ENCODE measurements at regions not wholly inside any gene's neighbourhood (a gene's known extent, or its start where the extent isn't known, plus 50 kb on each side); places are given as distances from the start of the nearest gene placed in this dataset.
"Not testable (repeated sequence)": the region's sequence is repeated elsewhere in the genome, so short reads cannot be mapped to it uniquely, and the experiment has no call there.

- not testable (repeated sequence) for H3K4ac ChIP-seq (ENCODE audit: low read depth, low read length); H3K14ac ChIP-seq (ENCODE audit: low read length); H3K23ac ChIP-seq (ENCODE audit: low read length); H3K9me3 ChIP-seq (ENCODE audit: insufficient read depth, low read depth, low read length); H3K4me2 ChIP-seq (ENCODE audit: low read length); DNase-seq; H4K8ac ChIP-seq (ENCODE audit: low read depth, low read length); H3K4me1 ChIP-seq (ENCODE audit: control insufficient read depth in 1 of 2, insufficient read depth in 2 of 2, low read length in 2 of 2); H2BK12ac ChIP-seq (ENCODE audit: low read length); H2AFZ ChIP-seq (ENCODE audit: insufficient read depth, low read length, poor library complexity); H3K79me1 ChIP-seq (ENCODE audit: low read length); H2BK5ac ChIP-seq (ENCODE audit: low read depth, low read length, poor library complexity); H3K4me3 ChIP-seq (ENCODE audit: low read depth, low read length); H3K36me3 ChIP-seq (ENCODE audit: control insufficient read depth in 1 of 2, insufficient read depth in 2 of 2, low read length in 2 of 2); H2BK120ac ChIP-seq (ENCODE audit: insufficient read depth, low read length, poor library complexity); H4K91ac ChIP-seq (ENCODE audit: low read depth, low read length); H4K12ac ChIP-seq (ENCODE audit: low read depth, low read length); H3K79me2 ChIP-seq (ENCODE audit: control insufficient read depth, insufficient read depth, low read length, poor library complexity); H2AK5ac ChIP-seq (ENCODE audit: low read length); H3K18ac ChIP-seq (ENCODE audit: low read length); H3K27me3 ChIP-seq (ENCODE audit: insufficient read depth, low read length); H3K9ac ChIP-seq (ENCODE audit: low read length); H3K27ac ChIP-seq (ENCODE audit: low read depth, low read length)
- WGBS (ENCODE audit: extremely low coverage, insufficient coverage, insufficient read length): no CpG with 5 or more reads among the region's 3 CpGs
These were observed 115.2 kb downstream of the PCDH10 start for GRCh38 chr4:133264251-133264650.

GRCh38 chr4:133263104-133263503 lies 114.0 kb downstream of the PCDH10 start:
- Histone ChIP-seq H4K8ac (ENCODE audit: low read depth, low read length) (no peak overlapping the region), H3K4ac (ENCODE audit: low read depth, low read length) (no peak overlapping the region), H3K9me3 (ENCODE audit: insufficient read depth, low read depth, low read length) (no peaks in the 10 kb centered on the region), H4K12ac (ENCODE audit: low read depth, low read length) (no peak overlapping the region), H3K14ac (ENCODE audit: low read length) (no peak overlapping the region), H2AFZ (ENCODE audit: insufficient read depth, low read length, poor library complexity) (no peak overlapping the region), H3K4me1 (ENCODE audit: control insufficient read depth in 1 of 2, insufficient read depth in 2 of 2, low read length in 2 of 2) (no peaks in the 10 kb centered on the region), H3K79me1 (ENCODE audit: low read length) (no peaks in the 10 kb centered on the region), H4K91ac (ENCODE audit: low read depth, low read length) (no peak overlapping the region), H2BK5ac (ENCODE audit: low read depth, low read length, poor library complexity) (no peak overlapping the region), H3K36me3 (ENCODE audit: control insufficient read depth in 1 of 2, insufficient read depth in 2 of 2, low read length in 2 of 2) (no peaks in the 10 kb centered on the region), H3K18ac (ENCODE audit: low read length) (no peak overlapping the region), H3K4me2 (ENCODE audit: low read length) (no peak overlapping the region), H2BK12ac (ENCODE audit: low read length) (no peak overlapping the region), H3K9ac (ENCODE audit: low read length) (no peak overlapping the region), H3K4me3 (ENCODE audit: low read depth, low read length) (no peak overlapping the region), H3K27ac (ENCODE audit: low read depth, low read length) (no peak overlapping the region), H2AK5ac (ENCODE audit: low read length) (no peak overlapping the region), H3K79me2 (ENCODE audit: control insufficient read depth, insufficient read depth, low read length, poor library complexity) (no peaks in the 10 kb centered on the region), H3K27me3 (ENCODE audit: insufficient read depth, low read length) (no peaks in the 10 kb centered on the region), H3K23ac (ENCODE audit: low read length) (no peak overlapping the region), H2BK120ac (ENCODE audit: insufficient read depth, low read length, poor library complexity) (no peak overlapping the region)
- peak in 1 of 2 donors; percentile 37 for DNase-seq
- no CpG with 5 or more reads among the region's 3 CpGs for WGBS (ENCODE audit: extremely low coverage, insufficient coverage, insufficient read length)

GRCh38 chr4:133247861-133248260 lies 98.8 kb downstream of the PCDH10 start:
- Histone ChIP-seq H3K9ac (ENCODE audit: low read length) (no peak overlapping the region), H2AK5ac (ENCODE audit: low read length) (no peak overlapping the region), H4K12ac (ENCODE audit: low read depth, low read length) (no peak overlapping the region), H3K4me2 (ENCODE audit: low read length) (no peak overlapping the region), H4K91ac (ENCODE audit: low read depth, low read length) (no peak overlapping the region), H3K18ac (ENCODE audit: low read length) (no peak overlapping the region), H3K27ac (ENCODE audit: low read depth, low read length) (no peak overlapping the region), H3K27me3 (ENCODE audit: insufficient read depth, low read length) (no peaks in the 10 kb centered on the region), H3K79me2 (ENCODE audit: control insufficient read depth, insufficient read depth, low read length, poor library complexity) (no peaks in the 10 kb centered on the region), H2BK120ac (ENCODE audit: insufficient read depth, low read length, poor library complexity) (no peak overlapping the region), H2BK12ac (ENCODE audit: low read length) (no peak overlapping the region), H3K4ac (ENCODE audit: low read depth, low read length) (no peak overlapping the region), H3K9me3 (ENCODE audit: insufficient read depth, low read depth, low read length) (no peaks in the 10 kb centered on the region), H4K8ac (ENCODE audit: low read depth, low read length) (no peak overlapping the region), H3K79me1 (ENCODE audit: low read length) (no peaks in the 10 kb centered on the region), H2BK5ac (ENCODE audit: low read depth, low read length, poor library complexity) (no peak overlapping the region), H3K23ac (ENCODE audit: low read length) (no peak overlapping the region), H2AFZ (ENCODE audit: insufficient read depth, low read length, poor library complexity) (no peak overlapping the region), H3K36me3 (ENCODE audit: control insufficient read depth in 1 of 2, insufficient read depth in 2 of 2, low read length in 2 of 2) (no peaks in the 10 kb centered on the region), H3K4me1 (ENCODE audit: control insufficient read depth in 1 of 2, insufficient read depth in 2 of 2, low read length in 2 of 2) (no peaks in the 10 kb centered on the region), H3K14ac (ENCODE audit: low read length) (no peak overlapping the region), H3K4me3 (ENCODE audit: low read depth, low read length) (no peak overlapping the region)
- DNase-seq: peak; percentile 41 to 92
- no CpG with 5 or more reads among the region's 2 CpGs for WGBS (ENCODE audit: extremely low coverage, insufficient coverage, insufficient read length)

- no CpG with 5 or more reads among the region's 1 CpG for WGBS (ENCODE audit: extremely low coverage, insufficient coverage, insufficient read length)
- no peak overlapping the region for H3K14ac ChIP-seq (ENCODE audit: low read length)
- H3K23ac ChIP-seq (ENCODE audit: low read length): no peak overlapping the region
- DNase-seq: no peak
- H4K91ac ChIP-seq (ENCODE audit: low read depth, low read length): no peak overlapping the region
- no peak overlapping the region for H2AK5ac ChIP-seq (ENCODE audit: low read length)
- H2AFZ ChIP-seq (ENCODE audit: insufficient read depth, low read length, poor library complexity): no peak overlapping the region
- H3K79me1 ChIP-seq (ENCODE audit: low read length): no peaks in the 10 kb centered on the region
- no peak overlapping the region for H3K9ac ChIP-seq (ENCODE audit: low read length)
- H3K18ac ChIP-seq (ENCODE audit: low read length): no peak overlapping the region
- no peak overlapping the region for H2BK12ac ChIP-seq (ENCODE audit: low read length)
- H3K27me3 ChIP-seq (ENCODE audit: insufficient read depth, low read length): no peaks in the 10 kb centered on the region
- no peak overlapping the region for H3K4me2 ChIP-seq (ENCODE audit: low read length)
- no peak overlapping the region for H2BK5ac ChIP-seq (ENCODE audit: low read depth, low read length, poor library complexity)
- no peaks in the 10 kb centered on the region for H3K4me1 ChIP-seq (ENCODE audit: control insufficient read depth in 1 of 2, insufficient read depth in 2 of 2, low read length in 2 of 2)
- no peak overlapping the region for H3K4ac ChIP-seq (ENCODE audit: low read depth, low read length)
- H3K4me3 ChIP-seq (ENCODE audit: low read depth, low read length): no peak overlapping the region
- H4K12ac ChIP-seq (ENCODE audit: low read depth, low read length): no peak overlapping the region
- no peak overlapping the region for H3K27ac ChIP-seq (ENCODE audit: low read depth, low read length)
- no peak overlapping the region for H2BK120ac ChIP-seq (ENCODE audit: insufficient read depth, low read length, poor library complexity)
- no peaks in the 10 kb centered on the region for H3K79me2 ChIP-seq (ENCODE audit: control insufficient read depth, insufficient read depth, low read length, poor library complexity)
- no peaks in the 10 kb centered on the region for H3K9me3 ChIP-seq (ENCODE audit: insufficient read depth, low read depth, low read length)
- H3K36me3 ChIP-seq (ENCODE audit: control insufficient read depth in 1 of 2, insufficient read depth in 2 of 2, low read length in 2 of 2): no peaks in the 10 kb centered on the region
- H4K8ac ChIP-seq (ENCODE audit: low read depth, low read length): no peak overlapping the region
These were observed 96.1 kb downstream of the PCDH10 start for GRCh38 chr4:133245226-133245625.
